Ascending aorta (tissue), 2 donors: ENCODE measurements at regions not wholly inside any gene's neighbourhood (a gene's known extent, or its start where the extent isn't known, plus 50 kb on each side); places are given as distances from the start of the nearest gene placed in this dataset.
"Not testable (repeated sequence)": the region's sequence is repeated elsewhere in the genome, so short reads cannot be mapped to it uniquely, and the experiment has no call there.

ENCODE experiments used
- DNase-seq, 2 donors: peaks; one replicate each; pipeline ENCODE4 v3.0.0-alpha.2; 2019; ENCODE audit warnings: low spot score in 2 of 2
- H3K27ac ChIP-seq, 2 donors: fragments of 200-600 bp; sonication (generic); one replicate each; pipeline ENCODE4 v1.5.1; 2016 to 2017; ENCODE audit warnings: mild to moderate bottlenecking in 1 of 2
- H3K27me3 ChIP-seq: fragments of 200-600 bp; sonication (generic); one replicate; pipeline ENCODE4 v1.5.1; 2017
- H3K36me3 ChIP-seq, 2 donors: fragments of 200-600 bp; sonication (generic); one replicate each; pipeline ENCODE4 v1.5.1; 2016
- H3K4me1 ChIP-seq, 2 donors: fragments of 200-600 bp; sonication (generic); one replicate each; pipeline ENCODE4 v1.5.1; 2016 to 2017; ENCODE audit warnings: mild to moderate bottlenecking in 1 of 2
- H3K4me3 ChIP-seq, 2 donors: fragments of 200-600 bp; sonication (generic); one replicate each; pipeline ENCODE4 v1.5.1; 2016 to 2017; ENCODE audit warnings: mild to moderate bottlenecking in 1 of 2
- H3K9me3 ChIP-seq, 2 donors: fragments of 200-600 bp; sonication (generic); one replicate each; pipeline ENCODE4 v1.5.1; 2016
- CTCF ChIP-seq, 3 experiments: fragments of 200-600 bp in 2 of 3; fragments of 450-650 bp in 1 of 3; sonication (generic) in 2 of 3; IDR thresholded peaks; one replicate each; pipeline ENCODE4 v1.5.1; 2016 to 2019; ENCODE audit warnings: antibody characterized with exemption in 3 of 3, mild to moderate bottlenecking in 1 of 3, moderate library complexity in 1 of 3
- intact Hi-C: fragments of 100-400 bp; cut with DNase I; formaldehyde crosslinking; loops from one replicate; pipeline ENCODE4 v1.15.1; 2023

DNA sequence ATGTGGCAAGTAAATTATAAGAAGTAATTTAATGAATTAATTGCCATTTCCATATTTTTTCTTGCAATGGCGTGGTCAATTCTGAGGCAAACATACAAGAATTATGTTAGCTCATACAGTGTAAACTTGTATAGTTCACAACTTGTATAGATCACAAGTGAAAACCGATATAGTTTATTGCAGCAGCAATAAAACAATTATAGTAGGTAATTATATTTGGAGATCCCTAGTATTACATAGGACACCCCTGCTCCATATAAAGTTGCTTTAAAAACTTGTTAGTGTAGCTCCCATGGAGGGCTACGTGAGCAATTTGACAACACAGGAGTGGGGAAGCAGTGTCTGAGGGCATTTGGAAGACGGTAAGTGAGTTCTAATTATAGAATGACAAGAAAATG lies 288.2 kb downstream of the SOCS6 start:
- intact Hi-C loops = no loop called here
- no peaks in the 10 kb centered on the region for H3K36me3 ChIP-seq
- no peak overlapping the region for H3K4me3 ChIP-seq
- H3K9me3 ChIP-seq = no peaks in the 10 kb centered on the region
- no peak for DNase-seq
- no peaks in the 10 kb centered on the region for H3K4me1 ChIP-seq
- H3K27ac ChIP-seq = no peak overlapping the region
- no peaks in the 10 kb centered on the region for H3K27me3 ChIP-seq
- TF ChIP-seq CTCF (IDR thresholded peaks at IDR 0.05) = no peak

GRCh38 chr18:70576276-70577022 lies 287.6 kb downstream of the SOCS6 start:
- intact Hi-C loops = no loop called here
- DNase-seq = no peak
- no peaks in the 10 kb centered on the region for H3K27me3 ChIP-seq

DNA sequence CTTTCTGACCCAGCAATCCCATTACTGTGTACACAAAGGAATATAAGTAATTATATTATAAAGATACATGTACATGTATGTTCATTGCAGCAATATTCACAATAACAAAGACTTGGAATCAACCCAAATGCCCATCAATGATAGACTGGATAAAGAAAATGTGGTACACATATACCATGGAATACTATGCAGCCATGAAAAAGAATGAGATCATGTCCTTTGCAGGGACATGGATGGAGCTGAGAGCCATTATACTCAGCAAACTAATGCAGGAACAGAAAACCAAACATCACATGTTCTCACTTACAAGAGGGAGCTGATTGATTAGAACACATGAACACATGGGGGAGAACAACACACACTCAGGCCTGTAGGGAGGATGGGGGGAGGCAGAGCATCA lies 286.1 kb downstream of the SOCS6 start:
- H3K27me3 ChIP-seq, intact Hi-C loops, H3K27ac ChIP-seq, DNase-seq, H3K36me3 ChIP-seq, H3K4me1 ChIP-seq, H3K9me3 ChIP-seq, H3K4me3 ChIP-seq: not testable (repeated sequence)

More at GRCh38 chr18:70576276-70577022, 287.6 kb downstream of the SOCS6 start:
- no peak overlapping the region for H3K27ac ChIP-seq
- H3K36me3 ChIP-seq = no peaks in the 10 kb centered on the region
- H3K4me1 ChIP-seq = no peaks in the 10 kb centered on the region
- no peak for TF ChIP-seq CTCF (IDR thresholded peaks at IDR 0.05)
- no peak overlapping the region for H3K4me3 ChIP-seq
- no peaks in the 10 kb centered on the region for H3K9me3 ChIP-seq

DNA sequence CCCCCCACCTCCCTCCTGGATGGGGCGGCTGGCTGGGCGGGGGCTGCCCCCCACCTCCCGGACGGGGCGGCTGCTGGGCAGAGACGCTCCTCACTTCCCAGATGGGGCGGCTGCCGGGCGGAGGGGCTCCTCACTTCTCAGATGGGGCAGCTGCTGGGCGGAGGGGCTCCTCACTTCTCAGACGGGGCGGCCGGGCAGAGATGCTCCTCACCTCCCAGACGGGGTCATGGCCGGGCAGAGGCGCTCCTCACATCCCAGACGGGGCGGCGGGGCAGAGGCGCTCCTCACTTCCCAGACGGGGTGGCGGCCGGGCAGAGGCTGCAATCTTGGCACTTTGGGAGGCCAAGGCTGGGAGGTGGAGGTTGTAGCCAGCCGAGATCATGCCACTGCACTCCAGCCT lies 280.8 kb downstream of the SOCS6 start:
- H3K36me3 ChIP-seq, H3K27me3 ChIP-seq, H3K27ac ChIP-seq, DNase-seq, H3K4me1 ChIP-seq, H3K4me3 ChIP-seq, intact Hi-C loops, H3K9me3 ChIP-seq: not testable (repeated sequence)

DNA sequence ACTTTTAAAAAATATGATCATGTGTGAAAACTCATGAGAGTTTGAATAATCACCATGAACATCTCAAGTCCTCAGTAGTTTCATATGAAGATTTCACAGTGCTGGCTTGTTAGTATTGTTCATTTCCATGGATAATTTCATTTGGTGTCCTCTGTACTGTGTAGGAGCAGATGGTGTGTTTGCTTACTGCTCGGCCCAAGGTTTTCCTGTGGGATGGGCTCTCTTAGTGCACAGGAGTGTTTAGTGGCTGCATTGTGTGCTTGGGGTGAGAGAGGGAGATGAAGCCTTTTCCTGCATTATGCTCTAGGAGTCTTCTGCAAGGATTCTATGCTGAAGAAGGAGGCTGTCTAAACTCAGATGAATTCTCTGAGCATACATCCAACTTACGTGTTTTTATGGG lies 270.6 kb downstream of the SOCS6 start:
- TF ChIP-seq CTCF (IDR thresholded peaks at IDR 0.05) = no peak
- no peaks in the 10 kb centered on the region for H3K36me3 ChIP-seq
- no peaks in the 10 kb centered on the region for H3K27me3 ChIP-seq
- H3K9me3 ChIP-seq = no peaks in the 10 kb centered on the region
- intact Hi-C loops = no loop called here
- no peak overlapping the region for H3K27ac ChIP-seq
- no peak overlapping the region for H3K4me3 ChIP-seq
- no peak for DNase-seq
- H3K4me1 ChIP-seq = no peaks in the 10 kb centered on the region

DNA sequence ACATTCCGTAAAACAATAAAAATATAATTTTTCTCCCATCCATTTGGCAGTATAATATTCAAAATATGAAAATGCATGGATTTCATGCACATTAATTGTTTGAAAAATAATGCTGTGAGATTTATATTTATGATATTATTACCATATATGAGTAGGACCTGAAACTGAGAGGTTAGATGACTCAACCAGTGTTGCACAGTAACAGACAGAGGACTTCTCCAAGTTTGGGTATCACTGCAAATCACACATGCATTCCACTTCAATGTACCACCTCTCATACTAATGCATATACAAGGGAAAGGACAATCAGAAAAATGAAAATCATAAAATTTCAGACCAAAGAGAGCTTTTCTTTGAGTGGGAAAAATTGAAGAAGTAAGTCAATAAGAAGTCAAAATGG lies 269.5 kb downstream of the SOCS6 start:
- Histone ChIP-seq H3K36me3 (no peaks in the 10 kb centered on the region), H3K27me3 (no peaks in the 10 kb centered on the region), H3K4me3 (no peak overlapping the region), H3K9me3 (no peaks in the 10 kb centered on the region), H3K4me1 (no peaks in the 10 kb centered on the region), H3K27ac (no peak overlapping the region)
- TF ChIP-seq CTCF (IDR thresholded peaks at IDR 0.05) = no peak
- no peak for DNase-seq
- intact Hi-C loops = no loop called here
